GM23338 (cell line): ENCODE measurements at regions not wholly inside any gene's neighbourhood (a gene's known extent, or its start where the extent isn't known, plus 50 kb on each side); places are given as distances from the start of the nearest gene placed in this dataset.

ENCODE experiments used
- ATAC-seq: fragments of 200-7000 bp; cut with Tn5 transposase; 3 replicates; pipeline ENCODE4 v1.9.1; 2020
- DNase-seq: peaks from one replicate; pipeline ENCODE4 v3.0.0-alpha.2; 2015; ENCODE audit warnings: low spot score
- H2AFZ ChIP-seq: fragments of 200-600 bp; sonication (generic); 2 replicates; pipeline ENCODE4 v1.8.0; 2016; ENCODE audit warnings: antibody characterized with exemption, mild to moderate bottlenecking, moderate library complexity
- H3F3A ChIP-seq: fragments of 200-600 bp; sonication (generic); replicated peaks from 2 replicates; pipeline ENCODE4 v1.8.0; 2017; ENCODE audit warnings: antibody characterized with exemption, mixed run types, low read depth
- H3K27ac ChIP-seq: fragments of 200-600 bp; sonication (generic); 2 replicates; pipeline ENCODE4 v1.6.1; 2016; ENCODE audit warnings: low read depth
- H3K27me3 ChIP-seq: fragments of 200-600 bp; sonication (generic); 2 replicates; pipeline ENCODE4 v1.8.0; 2016; ENCODE audit warnings: mild to moderate bottlenecking, mixed run types, moderate library complexity; ENCODE audit not compliant: insufficient read depth
- H3K36me3 ChIP-seq: fragments of 200-600 bp; sonication (generic); 2 replicates; pipeline ENCODE4 v1.8.0; 2016; ENCODE audit warnings: mild to moderate bottlenecking; ENCODE audit not compliant: insufficient read depth
- H3K4me1 ChIP-seq: fragments of 200-600 bp; sonication (generic); 2 replicates; pipeline ENCODE4 v1.8.0; 2016; ENCODE audit warnings: mild to moderate bottlenecking, moderate library complexity; ENCODE audit not compliant: insufficient read depth
- H3K4me2 ChIP-seq: fragments of 200-600 bp; sonication (generic); 2 replicates; pipeline ENCODE4 v1.7.1; 2017; ENCODE audit warnings: mixed run types
- H3K4me3 ChIP-seq: fragments of 200-600 bp; sonication (generic); 2 replicates; pipeline ENCODE4 v1.6.1; 2016; ENCODE audit warnings: mixed run types
- H3K79me2 ChIP-seq: fragments of 200-600 bp; sonication (generic); replicated peaks from 2 replicates; pipeline ENCODE4 v1.8.0; 2017; ENCODE audit warnings: mild to moderate bottlenecking; ENCODE audit not compliant: insufficient read depth
- H3K9me2 ChIP-seq: fragments of 200-600 bp; sonication (generic); 2 replicates; pipeline ENCODE4 v1.8.0; 2017; ENCODE audit not compliant: insufficient read depth
- H4K20me1 ChIP-seq: fragments of 200-600 bp; sonication (generic); replicated peaks from 2 replicates; pipeline ENCODE4 v1.8.0; 2017; ENCODE audit warnings: mild to moderate bottlenecking; ENCODE audit not compliant: insufficient read depth
- H3K27ac Mint-ChIP-seq: 2 replicates; pipeline ENCODE4 v1.8.0; 2020; ENCODE audit warnings: inconsistent platforms, mild to moderate bottlenecking, moderate library complexity, mixed read lengths
- H3K27me3 Mint-ChIP-seq: 3 replicates; pipeline ENCODE4 v1.8.0; 2022; ENCODE audit warnings: low read depth, mild to moderate bottlenecking, moderate library complexity, mixed read lengths, inconsistent platforms; ENCODE audit not compliant: insufficient read depth, poor library complexity
- H3K36me3 Mint-ChIP-seq: 3 replicates; pipeline ENCODE4 v1.8.0; 2021; ENCODE audit warnings: low read depth, mild to moderate bottlenecking, inconsistent platforms, moderate library complexity, mixed read lengths
- H3K4me1 Mint-ChIP-seq: 3 replicates; pipeline ENCODE4 v1.8.0; 2020; ENCODE audit warnings: mild to moderate bottlenecking, inconsistent platforms, mixed read lengths
- H3K4me3 Mint-ChIP-seq: 3 replicates; pipeline ENCODE4 v1.8.0; 2021; ENCODE audit warnings: moderate library complexity, mild to moderate bottlenecking, inconsistent platforms, mixed read lengths
- H3K9me3 Mint-ChIP-seq: 3 replicates; pipeline ENCODE4 v1.8.0; 2020; ENCODE audit warnings: moderate library complexity, mild to moderate bottlenecking, inconsistent platforms, mixed read lengths
- CREB1 ChIP-seq: fragments of 250-450 bp; sonication (Bioruptor Pico); IDR thresholded peaks from 2 replicates; pipeline ENCODE4 v1.5.0; 2020; ENCODE audit warnings: low read depth, mild to moderate bottlenecking, moderate library complexity
- CTCF ChIP-seq, 2 experiments: fragments of 200-600 bp in 1 of 2; sonication (generic) in 1 of 2; conservative IDR thresholded peaks; 2 replicates each; pipeline versions ENCODE4 v1.5.1 to v1.6.1; 2016 to 2017; ENCODE audit warnings: antibody characterized with exemption in 2 of 2, low read depth in 2 of 2, mild to moderate bottlenecking in 2 of 2, moderate library complexity in 1 of 2
- EZH2 ChIP-seq: fragments of 200-600 bp; sonication (generic); IDR thresholded peaks from one replicate; pipeline ENCODE4 v1.8.0; 2017; ENCODE audit warnings: antibody characterized with exemption, mild to moderate bottlenecking, low read depth; ENCODE audit not compliant: unreplicated experiment
- EZH2phosphoT487 ChIP-seq: fragments of 200-600 bp; sonication (generic); IDR thresholded peaks from one replicate; pipeline ENCODE4 v1.8.1; 2018; ENCODE audit warnings: antibody characterized with exemption; ENCODE audit not compliant: unreplicated experiment
- JUNB ChIP-seq: IDR thresholded peaks from one replicate; pipeline ENCODE4 v1.6.1; 2016; ENCODE audit warnings: antibody characterized with exemption; ENCODE audit not compliant: unreplicated experiment
- POLR2AphosphoS5 ChIP-seq: IDR thresholded peaks from 2 replicates; pipeline ENCODE4 v1.6.1; 2016; ENCODE audit warnings: antibody characterized with exemption, low read depth
- STAT1 ChIP-seq: IDR thresholded peaks from one replicate; pipeline ENCODE4 v1.6.1; 2016; ENCODE audit warnings: antibody characterized with exemption; ENCODE audit not compliant: unreplicated experiment
- ZNF114 ChIP-seq: fragments of 250-450 bp; sonication (Bioruptor Pico); IDR thresholded peaks from 2 replicates; pipeline ENCODE4 v1.5.0; 2020; ENCODE audit warnings: mild to moderate bottlenecking, moderate library complexity
- ZNF331 ChIP-seq: fragments of 250-450 bp; sonication (Bioruptor Pico); IDR thresholded peaks from 2 replicates; pipeline ENCODE4 v1.5.0; 2020; ENCODE audit warnings: low read depth, mild to moderate bottlenecking, moderate library complexity
- TF ChIP-seq, protein P1 (sequence below): fragments of 250-450 bp; sonication (Bioruptor Pico); IDR thresholded peaks from 2 replicates; pipeline ENCODE4 v1.5.0; 2020; ENCODE audit warnings: mild to moderate bottlenecking, moderate library complexity
- TF ChIP-seq, protein P2 (sequence below): IDR thresholded peaks from 2 replicates; pipeline ENCODE4 v1.6.1; 2016; ENCODE audit warnings: antibody characterized with exemption
- TF ChIP-seq, protein P3 (sequence below): IDR thresholded peaks from one replicate; pipeline ENCODE4 v1.6.1; 2018; ENCODE audit warnings: antibody characterized with exemption; ENCODE audit not compliant: unreplicated experiment

- ATAC-seq (no peak), DNase-seq (no peak)
- Mint-ChIP-seq H3K27ac (no peak overlapping the region), H3K9me3 (no peaks in the 10 kb centered on the region), H3K4me1 (no peaks in the 10 kb centered on the region), H3K27me3 (no peaks in the 10 kb centered on the region), H3K36me3 (no peaks in the 10 kb centered on the region), H3K4me3 (no peak overlapping the region)
- H3K4me3 ChIP-seq: no peak overlapping the region
- H4K20me1 ChIP-seq: no peaks in the 10 kb centered on the region
- no peaks in the 10 kb centered on the region for H3K9me2 ChIP-seq
- no peaks in the 10 kb centered on the region for H3K27me3 ChIP-seq
- H3K79me2 ChIP-seq: no peaks in the 10 kb centered on the region
- no peak overlapping the region for H3K4me2 ChIP-seq
- no peaks in the 10 kb centered on the region for H3K36me3 ChIP-seq
- no peaks in the 10 kb centered on the region for H3F3A ChIP-seq
- TF ChIP-seq EZH2phosphoT487 (no peak), CTCF (conservative IDR thresholded peaks at IDR 0.05; ENCODE audit: low read depth in 2 of 2) (no peak), POLR2AphosphoS5 (no peak), CREB1 (CRISPR knock-in tag) (no peak), EZH2 (no peak), ZNF331 (CRISPR knock-in tag) (no peak), JUNB (no peak), STAT1 (no peak), ZNF114 (no peak)
- TF ChIP-seq, protein P1, sequence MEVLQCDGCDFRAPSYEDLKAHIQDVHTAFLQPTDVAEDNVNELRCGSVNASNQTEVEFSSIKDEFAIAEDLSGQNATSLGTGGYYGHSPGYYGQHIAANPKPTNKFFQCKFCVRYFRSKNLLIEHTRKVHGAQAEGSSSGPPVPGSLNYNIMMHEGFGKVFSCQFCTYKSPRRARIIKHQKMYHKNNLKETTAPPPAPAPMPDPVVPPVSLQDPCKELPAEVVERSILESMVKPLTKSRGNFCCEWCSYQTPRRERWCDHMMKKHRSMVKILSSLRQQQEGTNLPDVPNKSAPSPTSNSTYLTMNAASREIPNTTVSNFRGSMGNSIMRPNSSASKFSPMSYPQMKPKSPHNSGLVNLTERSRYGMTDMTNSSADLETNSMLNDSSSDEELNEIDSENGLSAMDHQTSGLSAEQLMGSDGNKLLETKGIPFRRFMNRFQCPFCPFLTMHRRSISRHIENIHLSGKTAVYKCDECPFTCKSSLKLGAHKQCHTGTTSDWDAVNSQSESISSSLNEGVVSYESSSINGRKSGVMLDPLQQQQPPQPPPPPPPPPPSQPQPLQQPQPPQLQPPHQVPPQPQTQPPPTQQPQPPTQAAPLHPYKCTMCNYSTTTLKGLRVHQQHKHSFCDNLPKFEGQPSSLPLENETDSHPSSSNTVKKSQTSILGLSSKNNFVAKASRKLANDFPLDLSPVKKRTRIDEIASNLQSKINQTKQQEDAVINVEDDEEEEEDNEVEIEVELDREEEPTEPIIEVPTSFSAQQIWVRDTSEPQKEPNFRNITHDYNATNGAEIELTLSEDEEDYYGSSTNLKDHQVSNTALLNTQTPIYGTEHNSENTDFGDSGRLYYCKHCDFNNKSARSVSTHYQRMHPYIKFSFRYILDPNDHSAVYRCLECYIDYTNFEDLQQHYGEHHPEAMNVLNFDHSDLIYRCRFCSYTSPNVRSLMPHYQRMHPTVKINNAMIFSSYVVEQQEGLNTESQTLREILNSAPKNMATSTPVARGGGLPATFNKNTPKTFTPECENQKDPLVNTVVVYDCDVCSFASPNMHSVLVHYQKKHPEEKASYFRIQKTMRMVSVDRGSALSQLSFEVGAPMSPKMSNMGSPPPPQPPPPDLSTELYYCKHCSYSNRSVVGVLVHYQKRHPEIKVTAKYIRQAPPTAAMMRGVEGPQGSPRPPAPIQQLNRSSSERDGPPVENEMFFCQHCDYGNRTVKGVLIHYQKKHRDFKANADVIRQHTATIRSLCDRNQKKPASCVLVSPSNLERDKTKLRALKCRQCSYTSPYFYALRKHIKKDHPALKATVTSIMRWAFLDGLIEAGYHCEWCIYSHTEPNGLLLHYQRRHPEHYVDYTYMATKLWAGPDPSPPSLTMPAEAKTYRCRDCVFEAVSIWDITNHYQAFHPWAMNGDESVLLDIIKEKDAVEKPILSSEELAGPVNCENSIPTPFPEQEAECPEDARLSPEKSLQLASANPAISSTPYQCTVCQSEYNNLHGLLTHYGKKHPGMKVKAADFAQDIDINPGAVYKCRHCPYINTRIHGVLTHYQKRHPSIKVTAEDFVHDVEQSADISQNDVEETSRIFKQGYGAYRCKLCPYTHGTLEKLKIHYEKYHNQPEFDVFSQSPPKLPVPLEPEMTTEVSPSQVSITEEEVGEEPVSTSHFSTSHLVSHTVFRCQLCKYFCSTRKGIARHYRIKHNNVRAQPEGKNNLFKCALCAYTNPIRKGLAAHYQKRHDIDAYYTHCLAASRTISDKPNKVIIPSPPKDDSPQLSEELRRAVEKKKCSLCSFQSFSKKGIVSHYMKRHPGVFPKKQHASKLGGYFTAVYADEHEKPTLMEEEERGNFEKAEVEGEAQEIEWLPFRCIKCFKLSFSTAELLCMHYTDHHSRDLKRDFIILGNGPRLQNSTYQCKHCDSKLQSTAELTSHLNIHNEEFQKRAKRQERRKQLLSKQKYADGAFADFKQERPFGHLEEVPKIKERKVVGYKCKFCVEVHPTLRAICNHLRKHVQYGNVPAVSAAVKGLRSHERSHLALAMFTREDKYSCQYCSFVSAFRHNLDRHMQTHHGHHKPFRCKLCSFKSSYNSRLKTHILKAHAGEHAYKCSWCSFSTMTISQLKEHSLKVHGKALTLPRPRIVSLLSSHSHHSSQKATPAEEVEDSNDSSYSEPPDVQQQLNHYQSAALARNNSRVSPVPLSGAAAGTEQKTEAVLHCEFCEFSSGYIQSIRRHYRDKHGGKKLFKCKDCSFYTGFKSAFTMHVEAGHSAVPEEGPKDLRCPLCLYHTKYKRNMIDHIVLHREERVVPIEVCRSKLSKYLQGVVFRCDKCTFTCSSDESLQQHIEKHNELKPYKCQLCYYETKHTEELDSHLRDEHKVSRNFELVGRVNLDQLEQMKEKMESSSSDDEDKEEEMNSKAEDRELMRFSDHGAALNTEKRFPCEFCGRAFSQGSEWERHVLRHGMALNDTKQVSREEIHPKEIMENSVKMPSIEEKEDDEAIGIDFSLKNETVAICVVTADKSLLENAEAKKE (CRISPR knock-in tag): no peak
- TF ChIP-seq, protein P2, sequence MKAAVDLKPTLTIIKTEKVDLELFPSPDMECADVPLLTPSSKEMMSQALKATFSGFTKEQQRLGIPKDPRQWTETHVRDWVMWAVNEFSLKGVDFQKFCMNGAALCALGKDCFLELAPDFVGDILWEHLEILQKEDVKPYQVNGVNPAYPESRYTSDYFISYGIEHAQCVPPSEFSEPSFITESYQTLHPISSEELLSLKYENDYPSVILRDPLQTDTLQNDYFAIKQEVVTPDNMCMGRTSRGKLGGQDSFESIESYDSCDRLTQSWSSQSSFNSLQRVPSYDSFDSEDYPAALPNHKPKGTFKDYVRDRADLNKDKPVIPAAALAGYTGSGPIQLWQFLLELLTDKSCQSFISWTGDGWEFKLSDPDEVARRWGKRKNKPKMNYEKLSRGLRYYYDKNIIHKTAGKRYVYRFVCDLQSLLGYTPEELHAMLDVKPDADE: no peak
- TF ChIP-seq, protein P3, sequence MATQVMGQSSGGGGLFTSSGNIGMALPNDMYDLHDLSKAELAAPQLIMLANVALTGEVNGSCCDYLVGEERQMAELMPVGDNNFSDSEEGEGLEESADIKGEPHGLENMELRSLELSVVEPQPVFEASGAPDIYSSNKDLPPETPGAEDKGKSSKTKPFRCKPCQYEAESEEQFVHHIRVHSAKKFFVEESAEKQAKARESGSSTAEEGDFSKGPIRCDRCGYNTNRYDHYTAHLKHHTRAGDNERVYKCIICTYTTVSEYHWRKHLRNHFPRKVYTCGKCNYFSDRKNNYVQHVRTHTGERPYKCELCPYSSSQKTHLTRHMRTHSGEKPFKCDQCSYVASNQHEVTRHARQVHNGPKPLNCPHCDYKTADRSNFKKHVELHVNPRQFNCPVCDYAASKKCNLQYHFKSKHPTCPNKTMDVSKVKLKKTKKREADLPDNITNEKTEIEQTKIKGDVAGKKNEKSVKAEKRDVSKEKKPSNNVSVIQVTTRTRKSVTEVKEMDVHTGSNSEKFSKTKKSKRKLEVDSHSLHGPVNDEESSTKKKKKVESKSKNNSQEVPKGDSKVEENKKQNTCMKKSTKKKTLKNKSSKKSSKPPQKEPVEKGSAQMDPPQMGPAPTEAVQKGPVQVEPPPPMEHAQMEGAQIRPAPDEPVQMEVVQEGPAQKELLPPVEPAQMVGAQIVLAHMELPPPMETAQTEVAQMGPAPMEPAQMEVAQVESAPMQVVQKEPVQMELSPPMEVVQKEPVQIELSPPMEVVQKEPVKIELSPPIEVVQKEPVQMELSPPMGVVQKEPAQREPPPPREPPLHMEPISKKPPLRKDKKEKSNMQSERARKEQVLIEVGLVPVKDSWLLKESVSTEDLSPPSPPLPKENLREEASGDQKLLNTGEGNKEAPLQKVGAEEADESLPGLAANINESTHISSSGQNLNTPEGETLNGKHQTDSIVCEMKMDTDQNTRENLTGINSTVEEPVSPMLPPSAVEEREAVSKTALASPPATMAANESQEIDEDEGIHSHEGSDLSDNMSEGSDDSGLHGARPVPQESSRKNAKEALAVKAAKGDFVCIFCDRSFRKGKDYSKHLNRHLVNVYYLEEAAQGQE: no peak
- H3K4me1 ChIP-seq: no peaks in the 10 kb centered on the region
- H3K27ac ChIP-seq: no peak overlapping the region
- H2AFZ ChIP-seq: no peak overlapping the region
These were observed 56.9 kb upstream of the DPH6 start for GRCh38 chr15:35602836-35603235.
